ENCODE measurements at regions not wholly inside any gene's neighbourhood (a gene's known extent, or its start where the extent isn't known, plus 50 kb on each side); places are given as distances from the start of the nearest gene placed in this dataset.

- DNase-seq, result no peak
Measured at GRCh38 chr7:13159467-13160184, 472.2 kb downstream of the ARL4A start.

- no peak for DNase-seq
Measured at GRCh38 chr7:13161125-13161524, 473.7 kb downstream of the ARL4A start.

DNA sequence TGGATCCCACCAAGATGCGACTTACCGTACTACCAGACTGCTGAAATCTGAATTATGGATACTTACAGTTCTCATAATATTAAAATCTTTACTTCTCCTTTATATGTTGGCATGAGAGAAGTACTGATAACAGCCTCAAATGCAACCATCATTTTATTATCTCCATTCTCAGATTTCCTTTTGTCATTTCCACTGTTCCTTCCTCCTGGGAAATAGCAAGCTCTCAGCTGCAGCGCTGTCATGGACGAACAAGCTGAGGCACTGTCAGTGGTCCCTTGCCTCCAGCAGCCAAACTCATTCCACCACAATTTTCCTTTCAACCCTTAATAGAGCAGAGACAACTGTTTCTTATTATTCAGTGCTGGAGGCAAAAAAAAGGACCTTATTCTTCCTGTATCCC, 478.4 kb downstream of the ARL4A start:
- no peak for DNase-seq

- DNase-seq, result no peak
Measured at GRCh38 chr7:13166801-13167200, 479.4 kb downstream of the ARL4A start.

DNA sequence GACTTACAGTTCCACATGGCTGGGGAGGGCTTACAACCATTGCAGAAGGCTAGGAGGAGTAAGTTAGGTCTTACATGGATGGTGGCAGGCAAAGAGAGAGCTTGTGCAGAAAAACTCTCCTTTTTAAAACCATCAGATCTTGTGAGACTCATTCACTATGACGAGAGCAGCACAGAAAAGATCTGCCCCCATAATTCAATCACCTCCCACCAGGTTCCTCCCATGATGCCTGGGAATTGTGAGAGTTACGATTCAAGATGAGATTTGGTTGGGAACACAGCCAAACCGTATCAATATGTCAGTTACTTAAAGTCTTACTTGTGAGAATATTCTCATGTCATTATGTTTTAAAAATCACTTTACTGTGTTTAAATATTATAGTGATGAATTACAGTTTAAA, 481.9 kb downstream of the ARL4A start:
- no peak for DNase-seq

- DNase-seq, result no peak
Measured at GRCh38 chr7:13174991-13175390, 487.6 kb downstream of the ARL4A start.

- no peak for DNase-seq
Measured at GRCh38 chr7:13179011-13179582, 491.7 kb downstream of the ARL4A start.

DNA sequence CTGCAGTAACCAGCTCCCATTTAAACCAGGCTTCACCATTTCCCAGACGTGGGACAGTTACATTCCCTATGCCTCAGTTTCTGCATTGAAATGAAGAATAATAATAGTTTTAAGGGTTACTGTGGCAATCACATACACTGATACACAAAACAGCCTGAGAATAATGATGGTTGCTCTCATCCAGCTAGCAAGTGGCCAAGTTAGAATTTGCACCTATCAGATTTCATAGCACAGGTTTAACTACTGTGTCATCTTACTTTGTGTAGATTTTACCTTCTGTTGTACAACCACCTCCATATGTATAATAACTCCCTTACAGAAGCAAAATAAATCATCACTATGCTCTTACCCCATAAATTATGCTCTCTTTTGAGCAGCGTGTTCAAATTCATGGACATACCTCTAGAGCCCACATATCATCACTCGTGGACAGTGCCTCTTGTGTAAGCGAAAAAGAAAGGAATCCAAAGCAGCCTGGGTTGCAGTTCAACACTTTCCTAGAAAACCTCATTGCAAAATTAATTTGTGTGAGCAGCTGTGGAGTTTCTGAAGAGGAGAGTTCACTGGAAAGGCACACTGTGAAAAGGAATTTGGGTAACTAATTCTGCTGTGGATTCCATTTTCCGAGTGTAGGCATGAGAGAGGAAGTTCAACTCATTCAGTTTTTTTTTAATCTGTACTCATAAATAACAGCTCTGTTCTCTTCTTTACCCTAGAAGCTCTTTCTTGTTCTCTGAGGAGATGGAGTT, 492.5 kb downstream of the ARL4A start:
- DNase-seq, result no peak

GRCh38 chr7:13181216-13181615, 493.8 kb downstream of the ARL4A start:
- DNase-seq, result no peak

GRCh38 chr7:13185139-13185538, 497.7 kb downstream of the ARL4A start:
- no peak for DNase-seq

- no peak for DNase-seq
Measured at GRCh38 chr7:13188236-13188805, 500.9 kb downstream of the ARL4A start.

GRCh38 chr7:13188922-13189321, 501.5 kb downstream of the ARL4A start:
- DNase-seq, result no peak

- DNase-seq, result no peak
Measured at GRCh38 chr7:13189668-13190067, 502.2 kb downstream of the ARL4A start.

GRCh38 chr7:13197501-13197900, 510.1 kb downstream of the ARL4A start:
- no peak for DNase-seq

DNA sequence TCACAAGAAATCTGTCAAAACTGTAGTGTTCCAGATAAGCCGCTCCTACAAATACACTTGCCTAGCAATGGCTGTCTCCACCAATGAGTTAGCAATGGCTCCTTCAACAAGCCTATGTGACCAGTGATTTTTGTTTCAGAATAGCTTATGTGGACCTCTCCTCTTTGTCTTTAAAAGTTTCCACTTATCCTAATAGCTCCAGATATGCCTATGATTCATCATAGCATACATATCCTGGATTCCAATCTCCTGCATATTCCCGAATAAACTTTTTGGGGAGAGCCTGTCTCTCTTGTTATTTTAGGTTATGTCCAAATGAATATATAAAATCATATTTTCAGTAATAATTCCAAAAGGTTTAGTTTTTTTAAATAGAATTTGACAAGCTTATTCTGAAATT, 510.6 kb downstream of the ARL4A start:
- DNase-seq, result no peak

- DNase-seq, result no peak
Measured at GRCh38 chr7:13198727-13199126, 511.3 kb downstream of the ARL4A start.

GRCh38 chr7:13201628-13202027, 514.2 kb downstream of the ARL4A start:
- no peak for DNase-seq

GRCh38 chr7:13217768-13218167, 530.3 kb downstream of the ARL4A start:
- no peak for DNase-seq

GRCh38 chr7:13225068-13225467, 537.6 kb downstream of the ARL4A start:
- DNase-seq, result no peak

DNA sequence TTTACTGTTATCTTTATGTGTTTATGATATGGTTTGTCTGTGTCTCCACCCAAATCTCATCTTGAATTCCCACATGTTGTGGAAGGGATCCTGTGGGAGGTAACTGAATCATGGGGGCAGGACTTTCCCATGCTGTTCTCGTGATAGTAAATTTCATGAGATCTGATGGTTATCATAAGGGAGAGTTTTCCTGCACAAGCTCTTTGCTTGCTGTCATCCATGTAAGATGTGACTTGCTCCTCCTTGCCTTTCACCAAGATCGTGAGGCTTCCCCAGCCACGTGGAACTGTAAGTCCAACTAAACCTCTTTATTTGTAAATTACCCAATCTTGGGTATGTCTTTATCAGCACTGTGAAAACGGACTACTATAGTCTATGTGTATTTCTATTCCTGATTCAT, 539.0 kb downstream of the ARL4A start:
- no peak for DNase-seq

- DNase-seq, result no peak
Measured at GRCh38 chr7:13231216-13231615, 543.8 kb downstream of the ARL4A start.

DNA sequence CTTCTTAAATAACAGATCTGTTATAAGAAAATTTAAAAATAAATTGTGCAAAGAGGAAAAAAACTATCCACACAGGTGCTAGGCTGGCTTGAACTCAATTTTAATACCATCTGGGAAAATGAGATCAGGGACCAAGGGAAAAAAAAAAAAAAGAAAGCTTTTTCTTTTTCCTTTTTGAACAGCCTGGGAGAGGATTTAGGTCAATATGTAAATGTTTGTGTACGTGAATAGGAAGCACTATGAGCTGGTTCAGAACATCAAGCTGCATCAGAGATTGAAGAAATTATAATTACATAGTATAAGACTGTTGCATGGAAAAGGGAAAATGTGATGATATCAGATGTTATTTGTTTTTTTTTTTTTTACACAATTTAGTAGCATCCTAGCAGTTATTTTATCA, 548.0 kb downstream of the ARL4A start:
- DNase-seq, result no peak

- DNase-seq, result no peak
Measured at GRCh38 chr7:13236026-13236425, 548.6 kb downstream of the ARL4A start.

DNA sequence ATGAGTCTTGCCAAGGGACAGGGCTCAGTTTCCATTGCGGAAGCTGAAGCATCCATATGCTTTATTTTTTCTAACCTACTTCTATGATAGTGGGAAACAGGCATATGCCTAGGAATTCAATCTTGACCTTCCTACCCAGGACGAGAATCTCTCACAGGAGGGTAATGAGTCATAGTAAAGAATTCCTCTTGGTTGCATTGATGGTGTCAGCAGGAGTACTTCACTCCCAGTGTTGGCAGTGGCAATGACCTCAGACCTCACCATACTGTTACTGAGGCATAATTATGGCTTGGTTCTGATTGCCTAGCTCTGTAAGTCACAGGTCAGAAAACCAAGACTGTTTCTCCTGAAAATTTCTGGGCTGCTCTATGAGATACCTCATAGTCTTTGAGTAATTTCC, 552.9 kb downstream of the ARL4A start:
- DNase-seq, result no peak
